ENCODE measurements at regions not wholly inside any gene's neighbourhood (a gene's known extent, or its start where the extent isn't known, plus 50 kb on each side); places are given as distances from the start of the nearest gene placed in this dataset.

- no peak for DNase-seq
- peaks cover 1% of the 10 kb centered on the region for H3K9me3 Mint-ChIP-seq (ENCODE audit: unreplicated experiment)
- no peak overlapping the region for H3K27ac Mint-ChIP-seq (ENCODE audit: unreplicated experiment)
Measured at GRCh38 chr6:165999279-165999678, 168.4 kb downstream of the TBXT start.

GRCh38 chr6:165998072-165998471, 169.6 kb downstream of the TBXT start:
- H3K27me3 Mint-ChIP-seq (ENCODE audit: unreplicated experiment): peaks cover 3% of the 10 kb centered on the region
- DNase-seq: no peak
- H3K27ac Mint-ChIP-seq (ENCODE audit: unreplicated experiment): no peak overlapping the region
- TF ChIP-seq CTCF (IDR thresholded peaks at IDR 0.05; ENCODE audit: partially characterized antibody, unreplicated experiment): no peak
- H3K9me3 Mint-ChIP-seq (ENCODE audit: unreplicated experiment): peaks cover 1% of the 10 kb centered on the region
- H3K36me3 Mint-ChIP-seq (ENCODE audit: unreplicated experiment): no peaks in the 10 kb centered on the region
- H3K4me3 Mint-ChIP-seq (ENCODE audit: unreplicated experiment): no peak overlapping the region
- no peaks in the 10 kb centered on the region for H3K4me1 Mint-ChIP-seq (ENCODE audit: low read depth, unreplicated experiment)

More at GRCh38 chr6:165999279-165999678, 168.4 kb downstream of the TBXT start:
- H3K36me3 Mint-ChIP-seq (ENCODE audit: unreplicated experiment): no peaks in the 10 kb centered on the region
- H3K4me1 Mint-ChIP-seq (ENCODE audit: low read depth, unreplicated experiment): peaks cover 2% of the 10 kb centered on the region
- H3K27me3 Mint-ChIP-seq (ENCODE audit: unreplicated experiment): peaks cover 3% of the 10 kb centered on the region
- no peak overlapping the region for H3K4me3 Mint-ChIP-seq (ENCODE audit: unreplicated experiment)
- TF ChIP-seq CTCF (IDR thresholded peaks at IDR 0.05; ENCODE audit: partially characterized antibody, unreplicated experiment): no peak

- Mint-ChIP-seq H3K27ac (ENCODE audit: unreplicated experiment) (no peak overlapping the region), H3K4me1 (ENCODE audit: low read depth, unreplicated experiment) (peaks cover 15% of the 10 kb centered on the region), H3K9me3 (ENCODE audit: unreplicated experiment) (peaks cover 5% of the 10 kb centered on the region), H3K36me3 (ENCODE audit: unreplicated experiment) (no peaks in the 10 kb centered on the region), H3K27me3 (ENCODE audit: unreplicated experiment) (peaks cover 28% of the 10 kb centered on the region), H3K4me3 (ENCODE audit: unreplicated experiment) (no peak overlapping the region)
- no peak for DNase-seq
- TF ChIP-seq CTCF (IDR thresholded peaks at IDR 0.05; ENCODE audit: partially characterized antibody, unreplicated experiment): no peak
Measured at GRCh38 chr6:165991341-165991740, 176.3 kb downstream of the TBXT start.

- no peak overlapping the region for H3K4me3 Mint-ChIP-seq (ENCODE audit: unreplicated experiment)
- H3K4me1 Mint-ChIP-seq (ENCODE audit: low read depth, unreplicated experiment): peaks cover 15% of the 10 kb centered on the region
- no peak overlapping the region for H3K27ac Mint-ChIP-seq (ENCODE audit: unreplicated experiment)
- no peak for TF ChIP-seq CTCF (IDR thresholded peaks at IDR 0.05; ENCODE audit: partially characterized antibody, unreplicated experiment)
- DNase-seq: no peak
- peaks cover 5% of the 10 kb centered on the region for H3K9me3 Mint-ChIP-seq (ENCODE audit: unreplicated experiment)
- H3K36me3 Mint-ChIP-seq (ENCODE audit: unreplicated experiment): no peaks in the 10 kb centered on the region
- H3K27me3 Mint-ChIP-seq (ENCODE audit: unreplicated experiment): peaks cover 30% of the 10 kb centered on the region
Measured at GRCh38 chr6:165990216-165990615, 177.4 kb downstream of the TBXT start.

- Mint-ChIP-seq H3K4me1 (ENCODE audit: low read depth, unreplicated experiment) (peaks cover 15% of the 10 kb centered on the region), H3K27me3 (ENCODE audit: unreplicated experiment) (peaks cover 32% of the 10 kb centered on the region), H3K9me3 (ENCODE audit: unreplicated experiment) (peaks cover 5% of the 10 kb centered on the region), H3K36me3 (ENCODE audit: unreplicated experiment) (no peaks in the 10 kb centered on the region), H3K4me3 (ENCODE audit: unreplicated experiment) (peak overlapping the region; percentile 90), H3K27ac (ENCODE audit: unreplicated experiment) (peak overlapping the region; percentile 45)
- no peak for DNase-seq
- TF ChIP-seq CTCF (IDR thresholded peaks at IDR 0.05; ENCODE audit: partially characterized antibody, unreplicated experiment): no peak
Measured at GRCh38 chr6:165988757-165989456, 178.7 kb downstream of the TBXT start.
